Keratinocyte (primary cell): ENCODE measurements at regions not wholly inside any gene's neighbourhood (a gene's known extent, or its start where the extent isn't known, plus 50 kb on each side); places are given as distances from the start of the nearest gene placed in this dataset.
A peak's percentile ranks its signal among the peaks of the same experiment; 100 is the strongest.

ENCODE experiments used
- DNase-seq: peaks from one replicate; pipeline ENCODE4 v3.0.0-alpha.2; 2011; ENCODE audit warnings: low read depth, missing footprints, low spot score
- FAIRE-seq: peaks from 2 replicates; lab custom pipeline; 2011; peaks lifted over from hg19 to GRCh38; lab: Jason Lieb, UNC
- H2AFZ ChIP-seq: 2 replicates; pipeline ENCODE4 v1.6.0; 2012; ENCODE audit warnings: low read length, control low read depth, inconsistent platforms; ENCODE audit not compliant: control insufficient read depth
- H3K27ac ChIP-seq: 2 replicates; pipeline ENCODE4 v1.5.1; 2011; ENCODE audit warnings: low read length; ENCODE audit not compliant: control insufficient read depth, insufficient read depth
- H3K27me3 ChIP-seq: 3 replicates; pipeline ENCODE4 v1.6.0; 2011; ENCODE audit warnings: low read length; ENCODE audit not compliant: control insufficient read depth, insufficient read depth; ENCODE audit errors: extremely low read depth
- H3K36me3 ChIP-seq, 2 experiments: 2 replicates in 1 of 2; 3 replicates in 1 of 2; pipeline ENCODE4 v1.5.1; 2011; ENCODE audit warnings: low read length in 2 of 2, mild to moderate bottlenecking in 1 of 2; ENCODE audit not compliant: control insufficient read depth in 2 of 2, insufficient read depth in 2 of 2; ENCODE audit errors: extremely low read depth in 1 of 2
- H3K4me1 ChIP-seq: 3 replicates; pipeline ENCODE4 v1.5.1; 2011; ENCODE audit warnings: low read length; ENCODE audit not compliant: control insufficient read depth, insufficient read depth; ENCODE audit errors: extremely low read depth
- H3K4me2 ChIP-seq: 3 replicates; pipeline ENCODE4 v1.6.0; 2011; ENCODE audit warnings: low read depth, low read length; ENCODE audit not compliant: control insufficient read depth, insufficient read depth; ENCODE audit errors: extremely low read depth
- H3K4me3 ChIP-seq, 3 experiments: fragments of 200-600 bp in 1 of 3; sonication (generic) in 1 of 3; 2 replicates in 2 of 3; 3 replicates in 1 of 3; pipeline ENCODE4 v1.5.1; 2011 to 2016; ENCODE audit warnings: low read length in 3 of 3, mild to moderate bottlenecking in 3 of 3, control low read depth in 2 of 3, inconsistent platforms in 1 of 3, low read depth in 1 of 3, mixed read lengths in 1 of 3, mixed run types in 1 of 3, moderate library complexity in 1 of 3; ENCODE audit not compliant: control insufficient read depth in 2 of 3, insufficient read depth in 2 of 3; ENCODE audit errors: extremely low read depth in 1 of 3
- H3K79me2 ChIP-seq: 2 replicates; pipeline ENCODE4 v1.6.0; 2012; ENCODE audit warnings: low read length; ENCODE audit not compliant: control insufficient read depth, insufficient read depth
- H3K9ac ChIP-seq: 3 replicates; pipeline ENCODE4 v1.6.0; 2011; ENCODE audit warnings: low read length; ENCODE audit not compliant: control insufficient read depth, insufficient read depth; ENCODE audit errors: extremely low read depth
- H3K9me1 ChIP-seq: 3 replicates; pipeline ENCODE4 v1.6.0; 2011; ENCODE audit warnings: low read length; ENCODE audit not compliant: control insufficient read depth, insufficient read depth; ENCODE audit errors: extremely low read depth
- H3K9me3 ChIP-seq: 2 replicates; pipeline ENCODE4 v1.5.1; 2012; ENCODE audit warnings: low read depth, low read length; ENCODE audit not compliant: control insufficient read depth
- H4K20me1 ChIP-seq: 3 replicates; pipeline ENCODE4 v1.6.0; 2011; ENCODE audit warnings: low read length; ENCODE audit not compliant: control insufficient read depth, insufficient read depth; ENCODE audit errors: extremely low read depth
- CTCF ChIP-seq, 3 experiments: IDR thresholded peaks in 1 of 3; conservative IDR thresholded peaks in 1 of 3; optimal IDR thresholded peaks in 1 of 3; 2 replicates in 2 of 3; 3 replicates in 1 of 3; pipeline versions ENCODE3 to v1.5.1; 2011; ENCODE audit warnings: low read length in 3 of 3, mild to moderate bottlenecking in 3 of 3, moderate library complexity in 2 of 3, control low read depth in 1 of 3, inconsistent platforms in 1 of 3; ENCODE audit not compliant: insufficient read depth in 2 of 3; ENCODE audit errors: extremely low read depth in 1 of 3
- EZH2 ChIP-seq: IDR thresholded peaks from one replicate; pipeline ENCODE4 v1.6.1; 2012; ENCODE audit warnings: inconsistent platforms, mild to moderate bottlenecking, low read length, moderate library complexity
- dilution Hi-C: fragments of 300-500 bp; cut with MboI; formaldehyde crosslinking; loops from one replicate; pipeline ENCODE4 v1.7.0; 2020; ENCODE audit warnings: low sequenced_read_pairs; ENCODE audit not compliant: extremely low pct_ligation_motif_present

GRCh38 chr15:85312929-85313331 is 67.5 kb upstream of the AKAP13 start:
- no peaks in the 10 kb centered on the region for H3K27me3 ChIP-seq
- TF ChIP-seq CTCF (optimal IDR thresholded peaks at IDR 0.05 in 1 of 3, IDR thresholded peaks at IDR 0.05 in 1 of 3, conservative IDR thresholded peaks at IDR 0.05 in 1 of 3; ENCODE audit: extremely low read depth in 1 of 3, insufficient read depth in 2 of 3, low read length in 3 of 3) (peak in 2 of 3 experiments; percentile 9 to 13), EZH2 (no peak)
- H3K9ac ChIP-seq: no peak overlapping the region
- no peak overlapping the region for H3K4me2 ChIP-seq
- no peak for FAIRE-seq
- no peaks in the 10 kb centered on the region for H3K9me3 ChIP-seq
- H3K9me1 ChIP-seq: no peaks in the 10 kb centered on the region
- H3K27ac ChIP-seq: no peak overlapping the region
- no peaks in the 10 kb centered on the region for H4K20me1 ChIP-seq
- no peaks in the 10 kb centered on the region for H3K79me2 ChIP-seq
- H2AFZ ChIP-seq: no peak overlapping the region
- no peaks in the 10 kb centered on the region for H3K36me3 ChIP-seq
- H3K4me3 ChIP-seq: no peak overlapping the region
- H3K4me1 ChIP-seq: peaks cover under 1% of the 10 kb centered on the region
- no peak for DNase-seq
- dilution Hi-C loops: no loop called here

- TF ChIP-seq CTCF (optimal IDR thresholded peaks at IDR 0.05 in 1 of 3, IDR thresholded peaks at IDR 0.05 in 1 of 3, conservative IDR thresholded peaks at IDR 0.05 in 1 of 3; ENCODE audit: extremely low read depth in 1 of 3, insufficient read depth in 2 of 3, low read length in 3 of 3) (no peak), EZH2 (no peak)
- DNase-seq: no peak
- no peaks in the 10 kb centered on the region for H3K9me1 ChIP-seq
- FAIRE-seq: no peak
- H2AFZ ChIP-seq: no peak overlapping the region
- no peak overlapping the region for H3K9ac ChIP-seq
- H3K4me3 ChIP-seq: no peak overlapping the region
- H3K27me3 ChIP-seq: no peaks in the 10 kb centered on the region
- no peaks in the 10 kb centered on the region for H3K36me3 ChIP-seq
- no peaks in the 10 kb centered on the region for H4K20me1 ChIP-seq
- peaks cover 4% of the 10 kb centered on the region for H3K4me1 ChIP-seq
- dilution Hi-C loops: no loop called here
- no peaks in the 10 kb centered on the region for H3K9me3 ChIP-seq
- H3K79me2 ChIP-seq: no peaks in the 10 kb centered on the region
- no peak overlapping the region for H3K4me2 ChIP-seq
- no peak overlapping the region for H3K27ac ChIP-seq
Measured at GRCh38 chr15:85313339-85313738, 67.1 kb upstream of the AKAP13 start.
